SK-N-SH (cell line): ENCODE measurements at regions not wholly inside any gene's neighbourhood (a gene's known extent, or its start where the extent isn't known, plus 50 kb on each side); places are given as distances from the start of the nearest gene placed in this dataset.

ENCODE experiments used
- CTCF ChIA-PET: fragments of 300-600, 350-600 bp; formaldehyde crosslinking; extraction: SDS; loops from one replicate; lab custom pipeline; 2021; lab: Yijun Ruan, JAX
- POLR2A ChIA-PET: fragments of 350-600 bp; sonication (Branson Sonifier 250); formaldehyde crosslinking; extraction: SDS; loops from one replicate; lab custom pipeline; 2020; ENCODE audit warnings: antibody characterized with exemption, inconsistent platforms; lab: Yijun Ruan, JAX
- DNase-seq: peaks from one replicate; pipeline ENCODE4 v3.0.0; 2012
- H2AFZ ChIP-seq: fragments of 200-600 bp; sonication (generic); 2 replicates; pipeline ENCODE4 v1.8.1; 2016; ENCODE audit warnings: antibody characterized with exemption, mild to moderate bottlenecking, low read depth
- H3F3A ChIP-seq: fragments of 200-600 bp; sonication (generic); replicated peaks from 2 replicates; pipeline ENCODE3; 2016; ENCODE audit warnings: antibody characterized with exemption, mild to moderate bottlenecking; ENCODE audit not compliant: insufficient read depth
- H3K27ac ChIP-seq, 2 experiments: fragments of 200-500 bp in 1 of 2; fragments of 200-600 bp in 1 of 2; sonication (Bioruptor generic) in 1 of 2; sonication (generic), shearing (Covaris generic) in 1 of 2; 2 replicates each; pipeline versions ENCODE4 v1.5.1 to v1.6.1; 2014 to 2016; ENCODE audit warnings: low read depth in 2 of 2, inconsistent platforms in 1 of 2, low read length in 1 of 2, mild to moderate bottlenecking in 1 of 2, mixed read lengths in 1 of 2
- H3K27me3 ChIP-seq: fragments of 200-600 bp; sonication (generic), shearing (Covaris generic); 2 replicates; pipeline ENCODE4 v1.6.1; 2016; ENCODE audit warnings: mixed run types; ENCODE audit not compliant: insufficient read depth
- H3K36me3 ChIP-seq, 2 experiments: fragments of 200-500 bp in 1 of 2; fragments of 200-600 bp in 1 of 2; sonication (Bioruptor generic) in 1 of 2; sonication (generic) in 1 of 2; replicated peaks in 1 of 2; 2 replicates each; pipeline versions ENCODE3 to v1.5.1; 2014 to 2016; ENCODE audit warnings: low read length in 1 of 2, mild to moderate bottlenecking in 1 of 2; ENCODE audit not compliant: insufficient read depth in 2 of 2, control insufficient read depth in 1 of 2
- H3K4me1 ChIP-seq, 2 experiments: fragments of 200-500 bp in 1 of 2; fragments of 200-600 bp in 1 of 2; sonication (Bioruptor generic) in 1 of 2; sonication (generic), shearing (Covaris generic) in 1 of 2; 2 replicates each; pipeline versions ENCODE4 v1.5.1 to v1.6.1; 2014 to 2016; ENCODE audit warnings: low read depth in 1 of 2, low read length in 1 of 2, mixed run types in 1 of 2; ENCODE audit not compliant: insufficient read depth in 2 of 2, control insufficient read depth in 1 of 2
- H3K4me2 ChIP-seq: fragments of 200-600 bp; sonication (generic), shearing (Covaris generic); 2 replicates; pipeline ENCODE4 v1.6.1; 2017; ENCODE audit warnings: mixed run types
- H3K4me3 ChIP-seq, 2 experiments: fragments of 200-500 bp in 1 of 2; fragments of 200-600 bp in 1 of 2; sonication (Bioruptor generic) in 1 of 2; sonication (generic), shearing (Covaris generic) in 1 of 2; 2 replicates each; pipeline versions ENCODE4 v1.5.1 to v1.8.1; 2014 to 2016; ENCODE audit warnings: low read depth in 2 of 2, inconsistent platforms in 1 of 2, low read length in 1 of 2, mild to moderate bottlenecking in 1 of 2, mixed read lengths in 1 of 2, moderate library complexity in 1 of 2
- H3K79me2 ChIP-seq: fragments of 200-600 bp; sonication (generic); 2 replicates; pipeline ENCODE4 v1.8.1; 2017; ENCODE audit warnings: mild to moderate bottlenecking; ENCODE audit not compliant: insufficient read depth
- H3K9ac ChIP-seq: fragments of 200-600 bp; sonication (generic); 2 replicates; pipeline ENCODE4 v1.6.1; 2017; ENCODE audit warnings: mixed run types
- H3K9me2 ChIP-seq: fragments of 200-600 bp; sonication (generic); 2 replicates; pipeline ENCODE4 v1.6.1; 2017; ENCODE audit warnings: mixed run types
- H3K9me3 ChIP-seq: fragments of 200-600 bp; sonication (generic); 2 replicates; pipeline ENCODE4 v1.6.1; 2017; ENCODE audit warnings: mixed run types, mild to moderate bottlenecking, moderate library complexity
- H4K20me1 ChIP-seq: fragments of 200-600 bp; sonication (generic); 2 replicates; pipeline ENCODE4 v1.6.1; 2017; ENCODE audit warnings: mild to moderate bottlenecking, mixed run types; ENCODE audit not compliant: insufficient read depth
- CHD2 ChIP-seq: fragments of 150-350 bp; IDR thresholded peaks from 2 replicates; pipeline ENCODE4 v1.6.1; 2018; ENCODE audit warnings: low read length; ENCODE audit not compliant: partially characterized antibody
- FOXJ3 ChIP-seq: sonication (generic); formaldehyde crosslinking; IDR thresholded peaks from 2 replicates; pipeline ENCODE4 v1.5.1; 2020; ENCODE audit warnings: mild to moderate bottlenecking, missing genetic modification reagents
- MXI1 ChIP-seq: IDR thresholded peaks from 2 replicates; pipeline ENCODE4 v1.6.1; 2012; ENCODE audit warnings: mild to moderate bottlenecking, low read depth, low read length, improper control_type of control experiment
- NRF1 ChIP-seq: IDR thresholded peaks from 2 replicates; pipeline ENCODE4 v1.6.1; 2012; ENCODE audit warnings: low read depth, mild to moderate bottlenecking, low read length
- PBX3 ChIP-seq: IDR thresholded peaks from 2 replicates; pipeline ENCODE4; 2012
- REST ChIP-seq: IDR thresholded peaks from 2 replicates; pipeline ENCODE4 v1.6.1; 2012; ENCODE audit warnings: mild to moderate bottlenecking, low read depth, low read length, moderate library complexity
- TAF1 ChIP-seq: IDR thresholded peaks from 2 replicates; pipeline ENCODE4 v1.6.1; 2012; ENCODE audit warnings: low read depth, mild to moderate bottlenecking, low read length, moderate library complexity, borderline replicate concordance
- YY1 ChIP-seq: IDR thresholded peaks from 2 replicates; pipeline ENCODE4 v1.4.0; 2012; ENCODE audit warnings: low read depth, mild to moderate bottlenecking
- WGBS: methylation state at CpG from one replicate; pipeline ENCODE4 v1.1.6; 2017; ENCODE audit warnings: low lambda C conversion rate; 5-methylcytosine and 5-hydroxymethylcytosine counted together

GRCh38 chr4:189032606-189033338 lies 893.5 kb downstream of the TRIML1 start:
- CTCF ChIA-PET = interaction anchor here (1.5 kb wide), 1 partner anchor 70 kb away, joined by 4 read pairs; no protein-coding TSS in a partner anchor
- POLR2A ChIA-PET = no interaction called here

GRCh38 chr4:189033801-189034347 lies 894.6 kb downstream of the TRIML1 start:
- H3K4me2 ChIP-seq = no peak overlapping the region
- ChIA-PET CTCF (interaction anchor here (1.5 kb wide), 1 partner anchor 71 kb away, joined by 4 read pairs; no protein-coding TSS in a partner anchor), POLR2A (no interaction called here)
- no peak overlapping the region for H2AFZ ChIP-seq
- H3K9ac ChIP-seq = no peak overlapping the region
- no peak for DNase-seq
- no peaks in the 10 kb centered on the region for H3K9me3 ChIP-seq
- TF ChIP-seq TAF1 (no peak), REST (no peak), MXI1 (no peak)
- H3K27me3 ChIP-seq = no peaks in the 10 kb centered on the region
- H3K4me1 ChIP-seq = no peaks in the 10 kb centered on the region; a peak in 1 of 4 replicates
- no peaks in the 10 kb centered on the region for H3K36me3 ChIP-seq
- no peaks in the 10 kb centered on the region for H3K79me2 ChIP-seq
- no peaks in the 10 kb centered on the region for H3K9me2 ChIP-seq
- no peaks in the 10 kb centered on the region for H4K20me1 ChIP-seq
- no peak overlapping the region for H3K27ac ChIP-seq
- no peak overlapping the region for H3K4me3 ChIP-seq
- WGBS = 37% methylated on average over 11 of the region's 13 CpGs
- no peaks in the 10 kb centered on the region for H3F3A ChIP-seq

More at GRCh38 chr4:189032606-189033338, 893.5 kb downstream of the TRIML1 start:
- WGBS = 54% methylated on average over 10 of the region's 10 CpGs
- Histone ChIP-seq H3K4me2 (no peak overlapping the region), H2AFZ (no peak overlapping the region), H3K27ac (no peak overlapping the region), H3K27me3 (no peaks in the 10 kb centered on the region), H3K9me2 (no peaks in the 10 kb centered on the region), H4K20me1 (no peaks in the 10 kb centered on the region), H3F3A (no peaks in the 10 kb centered on the region), H3K9ac (no peak overlapping the region), H3K36me3 (no peaks in the 10 kb centered on the region)
- no peak for DNase-seq
- TF ChIP-seq NRF1 (no peak), CHD2 (no peak), MXI1 (no peak), FOXJ3 (CRISPR knock-in tag) (no peak), YY1 (no peak), PBX3 (no peak)
- TF ChIP-seq, all 33 proteins: peak for 0
- Histone ChIP-seq H3K79me2 (no peaks in the 10 kb centered on the region), H3K4me3 (no peak overlapping the region), H3K4me1 (no peaks in the 10 kb centered on the region; a peak in 1 of 4 replicates), H3K9me3 (no peaks in the 10 kb centered on the region)
